AG09319 (cell line): ENCODE measurements at regions not wholly inside any gene's neighbourhood (a gene's known extent, or its start where the extent isn't known, plus 50 kb on each side); places are given as distances from the start of the nearest gene placed in this dataset.

ENCODE experiments used
- DNase-seq: peaks from one replicate; pipeline ENCODE4 v3.0.0-alpha.2; 2010; ENCODE audit warnings: low read depth; ENCODE audit errors: extremely low read depth
- CTCF ChIP-seq: IDR thresholded peaks from 2 replicates; pipeline ENCODE4 v1.5.1; 2011; ENCODE audit warnings: low read depth, mild to moderate bottlenecking, inconsistent platforms, low read length, moderate library complexity

GRCh38 chr2:8265476-8266226 is 416.2 kb upstream of the ID2 start:
- DNase-seq = no peak
- TF ChIP-seq CTCF = no peak

GRCh38 chr2:8266563-8266962 is 415.3 kb upstream of the ID2 start:
- TF ChIP-seq CTCF = no peak
- no peak for DNase-seq

GRCh38 chr2:8267048-8267447 is 414.8 kb upstream of the ID2 start:
- no peak for TF ChIP-seq CTCF
- no peak for DNase-seq

GRCh38 chr2:8267721-8268120 is 414.1 kb upstream of the ID2 start:
- no peak for TF ChIP-seq CTCF
- no peak for DNase-seq

- TF ChIP-seq CTCF = no peak
- DNase-seq = no peak
Observed at GRCh38 chr2:8268172-8268783, 413.6 kb upstream of the ID2 start.

- no peak for TF ChIP-seq CTCF
- DNase-seq = no peak
Observed at GRCh38 chr2:8270699-8271098, 411.2 kb upstream of the ID2 start.

- no peak for DNase-seq
- TF ChIP-seq CTCF = no peak
Observed at GRCh38 chr2:8271461-8271860, 410.4 kb upstream of the ID2 start.
